ENCODE measurements at regions not wholly inside any gene's neighbourhood (a gene's known extent, or its start where the extent isn't known, plus 50 kb on each side); places are given as distances from the start of the nearest gene placed in this dataset.

DNA sequence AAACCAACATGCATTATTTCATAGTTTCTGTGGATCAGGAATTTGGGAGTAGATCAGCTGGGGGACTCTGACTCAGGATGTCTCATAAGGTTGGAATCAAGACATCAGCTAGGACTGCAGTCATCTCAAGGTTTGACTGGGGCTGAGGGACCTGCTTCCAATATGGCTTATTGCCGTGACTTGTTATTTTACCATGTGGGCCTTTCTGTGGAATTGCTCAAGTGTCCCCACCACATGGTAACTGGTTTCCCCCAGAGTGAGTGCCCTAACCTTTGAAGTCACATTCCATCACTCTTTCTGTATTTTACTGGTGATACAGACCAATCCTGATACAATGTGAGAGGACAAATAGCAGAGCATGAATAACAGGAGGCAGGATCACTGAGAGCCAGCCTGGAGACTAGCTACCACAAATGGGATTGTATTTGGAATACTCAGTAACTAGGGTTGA, 70.2 kb upstream of the ELL2 start:
- Histone ChIP-seq H3K4me1 (ENCODE audit: control insufficient read depth, insufficient read depth, low read length) (no peaks in the 10 kb centered on the region; the same call in 1 of the 2 replicates), H3K9me3 (ENCODE audit: control insufficient read depth, insufficient read depth, low read depth, low read length) (no peaks in the 10 kb centered on the region), H3K27ac (ENCODE audit: extremely low read depth, low read depth, low read length) (no peak overlapping the region), H3K4me3 (ENCODE audit: low read depth, low read length) (no peak overlapping the region), H3K36me3 (ENCODE audit: control insufficient read depth in 2 of 2, insufficient read depth in 1 of 2, low read length in 2 of 2) (no peaks in the 10 kb centered on the region)
- POLR2A ChIA-PET = no interaction called here
- CTCF ChIA-PET = interaction anchor here (0.6 kb wide), 1 partner anchor 314 kb away, joined by 3 read pairs; no protein-coding TSS in a partner anchor
- TF ChIP-seq FEZF1 (tag by site-specific recombination; IDR thresholded peaks at IDR 0.05) = no peak
- TF ChIP-seq, protein P1, sequence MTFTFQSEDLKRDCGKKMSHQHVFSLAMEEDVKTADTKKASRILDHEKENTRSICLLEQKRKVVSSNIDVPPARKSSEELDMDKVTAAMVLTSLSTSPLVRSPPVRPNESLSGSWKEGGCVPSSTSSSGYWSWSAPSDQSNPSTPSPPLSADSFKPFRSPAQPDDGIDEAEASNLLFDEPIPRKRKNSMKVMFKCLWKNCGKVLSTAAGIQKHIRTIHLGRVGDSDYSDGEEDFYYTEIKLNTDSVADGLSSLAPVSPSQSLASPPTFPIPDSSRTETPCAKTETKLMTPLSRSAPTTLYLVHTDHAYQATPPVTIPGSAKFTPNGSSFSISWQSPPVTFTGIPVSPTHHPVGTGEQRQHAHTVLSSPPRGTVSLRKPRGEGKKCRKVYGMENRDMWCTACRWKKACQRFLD (tag by site-specific recombination; IDR thresholded peaks at IDR 0.05) = no peak
- TF ChIP-seq ZNF830 (tag by site-specific recombination; IDR thresholded peaks at IDR 0.05; ENCODE audit: low read depth) = no peak
- TF ChIP-seq ZNF621 (tag by site-specific recombination; IDR thresholded peaks at IDR 0.05) = no peak
- no peak for TF ChIP-seq ZBTB48 (tag by site-specific recombination; IDR thresholded peaks at IDR 0.05)
- TF ChIP-seq, protein P2, sequence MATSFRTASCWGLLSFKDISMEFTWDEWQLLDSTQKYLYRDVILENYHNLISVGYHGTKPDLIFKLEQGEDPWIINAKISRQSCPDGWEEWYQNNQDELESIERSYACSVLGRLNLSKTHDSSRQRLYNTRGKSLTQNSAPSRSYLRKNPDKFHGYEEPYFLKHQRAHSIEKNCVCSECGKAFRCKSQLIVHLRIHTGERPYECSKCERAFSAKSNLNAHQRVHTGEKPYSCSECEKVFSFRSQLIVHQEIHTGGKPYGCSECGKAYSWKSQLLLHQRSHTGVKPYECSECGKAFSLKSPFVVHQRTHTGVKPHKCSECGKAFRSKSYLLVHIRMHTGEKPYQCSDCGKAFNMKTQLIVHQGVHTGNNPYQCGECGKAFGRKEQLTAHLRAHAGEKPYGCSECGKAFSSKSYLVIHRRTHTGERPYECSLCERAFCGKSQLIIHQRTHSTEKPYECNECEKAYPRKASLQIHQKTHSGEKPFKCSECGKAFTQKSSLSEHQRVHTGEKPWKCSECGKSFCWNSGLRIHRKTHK (tag by site-specific recombination; IDR thresholded peaks at IDR 0.05) = no peak
- TF ChIP-seq ZNF529 (tag by site-specific recombination; IDR thresholded peaks at IDR 0.05; ENCODE audit: insufficient replicate concordance) = no peak
- TF ChIP-seq RBAK (tag by site-specific recombination; IDR thresholded peaks at IDR 0.05) = no peak
- no peak for TF ChIP-seq ZBTB20 (tag by site-specific recombination; IDR thresholded peaks at IDR 0.05)
- TF ChIP-seq, protein P3, sequence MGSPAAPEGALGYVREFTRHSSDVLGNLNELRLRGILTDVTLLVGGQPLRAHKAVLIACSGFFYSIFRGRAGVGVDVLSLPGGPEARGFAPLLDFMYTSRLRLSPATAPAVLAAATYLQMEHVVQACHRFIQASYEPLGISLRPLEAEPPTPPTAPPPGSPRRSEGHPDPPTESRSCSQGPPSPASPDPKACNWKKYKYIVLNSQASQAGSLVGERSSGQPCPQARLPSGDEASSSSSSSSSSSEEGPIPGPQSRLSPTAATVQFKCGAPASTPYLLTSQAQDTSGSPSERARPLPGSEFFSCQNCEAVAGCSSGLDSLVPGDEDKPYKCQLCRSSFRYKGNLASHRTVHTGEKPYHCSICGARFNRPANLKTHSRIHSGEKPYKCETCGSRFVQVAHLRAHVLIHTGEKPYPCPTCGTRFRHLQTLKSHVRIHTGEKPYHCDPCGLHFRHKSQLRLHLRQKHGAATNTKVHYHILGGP (tag by site-specific recombination; IDR thresholded peaks at IDR 0.05) = no peak
- TF ChIP-seq HOXD13 (CRISPR knock-in tag; IDR thresholded peaks at IDR 0.05; ENCODE audit: borderline replicate concordance) = no peak
- TF ChIP-seq SCRT1 (tag by site-specific recombination; IDR thresholded peaks at IDR 0.05; ENCODE audit: borderline replicate concordance) = no peak
- TF ChIP-seq ZNF140 (tag by site-specific recombination; IDR thresholded peaks at IDR 0.05) = no peak

DNA sequence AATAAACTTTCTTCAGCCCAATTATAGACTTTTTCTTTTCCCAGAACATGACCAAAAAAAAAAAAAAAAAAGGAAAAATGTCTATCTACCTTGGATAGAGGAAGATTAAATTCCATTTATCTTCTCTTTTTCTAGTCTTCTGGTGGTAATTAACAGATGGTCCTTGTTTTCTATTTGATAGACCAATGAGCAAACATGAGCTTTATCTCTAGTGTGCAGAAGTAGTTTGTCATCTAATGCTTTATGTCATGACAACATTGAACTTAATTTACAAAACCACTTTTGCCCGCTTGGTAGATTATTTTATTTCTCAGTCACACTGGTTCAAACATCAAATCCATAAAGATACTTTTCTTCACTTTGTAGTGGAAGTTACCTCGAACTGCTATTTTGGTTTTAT, 69.5 kb upstream of the ELL2 start:
- Histone ChIP-seq H3K9me3 (ENCODE audit: control insufficient read depth, insufficient read depth, low read depth, low read length) (no peaks in the 10 kb centered on the region), H3K27ac (ENCODE audit: extremely low read depth, low read depth, low read length) (no peak overlapping the region), H3K4me3 (ENCODE audit: low read depth, low read length) (no peak overlapping the region), H3K36me3 (ENCODE audit: control insufficient read depth in 2 of 2, insufficient read depth in 1 of 2, low read length in 2 of 2) (no peaks in the 10 kb centered on the region), H3K4me1 (ENCODE audit: control insufficient read depth, insufficient read depth, low read length) (no peaks in the 10 kb centered on the region; the same call in 1 of the 2 replicates)
- CTCF ChIA-PET = interaction anchor here (0.6 kb wide), 1 partner anchor 314 kb away, joined by 3 read pairs; no protein-coding TSS in a partner anchor
- TF ChIP-seq SP2 (tag by site-specific recombination; IDR thresholded peaks at IDR 0.05) (no peak), SALL2 (tag by site-specific recombination; IDR thresholded peaks at IDR 0.05; ENCODE audit: borderline replicate concordance) (no peak), ZNF785 (tag by site-specific recombination; IDR thresholded peaks at IDR 0.05) (no peak), OSR2 (tag by site-specific recombination; IDR thresholded peaks at IDR 0.05) (no peak), GLIS2 (tag by site-specific recombination; IDR thresholded peaks at IDR 0.05) (no peak), ZNF658 (tag by site-specific recombination; IDR thresholded peaks at IDR 0.05) (no peak), TCF7L2 (IDR thresholded peaks at IDR 0.05; ENCODE audit: borderline replicate concordance, low read depth, low read length) (no peak), ZNF175 (tag by site-specific recombination; IDR thresholded peaks at IDR 0.05) (no peak)
- TF ChIP-seq, protein P4, sequence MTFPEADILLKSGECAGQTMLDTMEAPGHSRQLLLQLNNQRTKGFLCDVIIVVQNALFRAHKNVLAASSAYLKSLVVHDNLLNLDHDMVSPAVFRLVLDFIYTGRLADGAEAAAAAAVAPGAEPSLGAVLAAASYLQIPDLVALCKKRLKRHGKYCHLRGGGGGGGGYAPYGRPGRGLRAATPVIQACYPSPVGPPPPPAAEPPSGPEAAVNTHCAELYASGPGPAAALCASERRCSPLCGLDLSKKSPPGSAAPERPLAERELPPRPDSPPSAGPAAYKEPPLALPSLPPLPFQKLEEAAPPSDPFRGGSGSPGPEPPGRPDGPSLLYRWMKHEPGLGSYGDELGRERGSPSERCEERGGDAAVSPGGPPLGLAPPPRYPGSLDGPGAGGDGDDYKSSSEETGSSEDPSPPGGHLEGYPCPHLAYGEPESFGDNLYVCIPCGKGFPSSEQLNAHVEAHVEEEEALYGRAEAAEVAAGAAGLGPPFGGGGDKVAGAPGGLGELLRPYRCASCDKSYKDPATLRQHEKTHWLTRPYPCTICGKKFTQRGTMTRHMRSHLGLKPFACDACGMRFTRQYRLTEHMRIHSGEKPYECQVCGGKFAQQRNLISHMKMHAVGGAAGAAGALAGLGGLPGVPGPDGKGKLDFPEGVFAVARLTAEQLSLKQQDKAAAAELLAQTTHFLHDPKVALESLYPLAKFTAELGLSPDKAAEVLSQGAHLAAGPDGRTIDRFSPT (tag by site-specific recombination; IDR thresholded peaks at IDR 0.05) = no peak
- TF ChIP-seq, protein P5, sequence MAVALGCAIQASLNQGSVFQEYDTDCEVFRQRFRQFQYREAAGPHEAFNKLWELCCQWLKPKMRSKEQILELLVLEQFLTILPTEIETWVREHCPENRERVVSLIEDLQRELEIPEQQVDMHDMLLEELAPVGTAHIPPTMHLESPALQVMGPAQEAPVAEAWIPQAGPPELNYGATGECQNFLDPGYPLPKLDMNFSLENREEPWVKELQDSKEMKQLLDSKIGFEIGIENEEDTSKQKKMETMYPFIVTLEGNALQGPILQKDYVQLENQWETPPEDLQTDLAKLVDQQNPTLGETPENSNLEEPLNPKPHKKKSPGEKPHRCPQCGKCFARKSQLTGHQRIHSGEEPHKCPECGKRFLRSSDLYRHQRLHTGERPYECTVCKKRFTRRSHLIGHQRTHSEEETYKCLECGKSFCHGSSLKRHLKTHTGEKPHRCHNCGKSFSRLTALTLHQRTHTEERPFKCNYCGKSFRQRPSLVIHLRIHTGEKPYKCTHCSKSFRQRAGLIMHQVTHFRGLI (tag by site-specific recombination; IDR thresholded peaks at IDR 0.05) = no peak
- POLR2A ChIA-PET = no interaction called here
